HepG2 (cell line): ENCODE measurements at regions not wholly inside any gene's neighbourhood (a gene's known extent, or its start where the extent isn't known, plus 50 kb on each side); places are given as distances from the start of the nearest gene placed in this dataset.

Source experiments
- ATAC-seq: fragments of 200-7000 bp; cut with Tn5 transposase; 3 replicates; pipeline ENCODE4 v1.9.1; 2020; ENCODE audit warnings: mild to moderate bottlenecking, moderate library complexity
- BruUV-seq: library from RNA; stranded (reverse); fragments of 400-500 nt; replicated peaks from 2 replicates; lab custom pipeline; 2021; lab: Mats Ljungman, UMichigan
- CTCF ChIA-PET: fragments of 300-600 bp; formaldehyde crosslinking; extraction: SDS; loops from one replicate; lab custom pipeline; 2021; ENCODE audit warnings: low total read pairs, inconsistent platforms, low intra/inter-chr PET ratio; lab: Yijun Ruan, JAX
- POLR2A ChIA-PET: fragments of 350-600 bp; sonication (Branson Sonifier 250); formaldehyde crosslinking; loops from one replicate; lab custom pipeline; 2020; ENCODE audit warnings: antibody characterized with exemption, inconsistent platforms; lab: Yijun Ruan, JAX
- DNase-seq: peaks from one replicate; pipeline ENCODE4 v3.0.0-alpha.2; 2015; ENCODE audit warnings: low spot score
- FAIRE-seq: peaks from 3 replicates; lab custom pipeline; 2011; peaks lifted over from hg19 to GRCh38; lab: Jason Lieb, UNC
- H2AFZ ChIP-seq: one replicate; pipeline ENCODE4 v1.6.1; 2011; ENCODE audit warnings: low read length, inconsistent platforms
- H3K27ac ChIP-seq: fragments of 300-600 bp; 3 replicates; pipeline ENCODE4 v1.8.0; 2011; ENCODE audit warnings: mixed run types, mild to moderate bottlenecking, mixed read lengths, low read length, inconsistent platforms; ENCODE audit not compliant: insufficient read depth; ENCODE audit errors: extremely low read length
- H3K27me3 ChIP-seq, 2 experiments: fragments of 200-600 bp in 1 of 2; 2 replicates in 1 of 2; 3 replicates in 1 of 2; pipeline versions ENCODE4 v1.6.0 to v1.8.0; 2011; ENCODE audit warnings: low read length in 2 of 2, mild to moderate bottlenecking in 2 of 2, moderate library complexity in 2 of 2, inconsistent platforms in 1 of 2; ENCODE audit not compliant: insufficient read depth in 2 of 2, control insufficient read depth in 1 of 2
- H3K36me3 ChIP-seq, 2 experiments: fragments of 200-600 bp in 1 of 2; replicated peaks in 1 of 2; 2 replicates in 1 of 2; 3 replicates in 1 of 2; pipeline versions ENCODE4 v1.5.1 to v1.8.0; 2011; ENCODE audit warnings: low read length in 2 of 2, inconsistent platforms in 1 of 2; ENCODE audit not compliant: insufficient read depth in 2 of 2, control insufficient read depth in 1 of 2
- H3K4me1 ChIP-seq: 2 replicates; pipeline ENCODE4 v1.5.1; 2012; ENCODE audit warnings: low read length, inconsistent platforms; ENCODE audit not compliant: insufficient read depth
- H3K4me2 ChIP-seq: 2 replicates; pipeline ENCODE4 v1.6.0; 2011; ENCODE audit warnings: low read depth, low read length, inconsistent platforms
- H3K4me3 ChIP-seq, 3 experiments: fragments of 200-600 bp in 1 of 3; sonication (generic), shearing (Covaris generic) in 1 of 3; replicated peaks in 1 of 3; 2 replicates each; pipeline ENCODE4 v1.5.1; 2011 to 2016; ENCODE audit warnings: low read length in 3 of 3, inconsistent platforms in 2 of 3, low read depth in 2 of 3, mild to moderate bottlenecking in 2 of 3, control low read depth in 1 of 3, mixed read lengths in 1 of 3; ENCODE audit not compliant: insufficient read depth in 1 of 3
- H3K79me2 ChIP-seq: one replicate; pipeline ENCODE4 v1.6.1; 2011; ENCODE audit warnings: low read length, inconsistent platforms; ENCODE audit not compliant: insufficient read depth
- H3K9ac ChIP-seq: 2 replicates; pipeline ENCODE4 v1.6.0; 2011; ENCODE audit warnings: mild to moderate bottlenecking, low read depth, low read length, inconsistent platforms; ENCODE audit not compliant: insufficient read depth
- H3K9me3 ChIP-seq: 2 replicates; pipeline ENCODE4 v1.5.1; 2012; ENCODE audit warnings: mild to moderate bottlenecking, low read length
- H4K20me1 ChIP-seq: 2 replicates; pipeline ENCODE4 v1.6.0; 2011; ENCODE audit warnings: inconsistent platforms, mild to moderate bottlenecking, low read length, moderate library complexity; ENCODE audit not compliant: insufficient read depth
- FOXA3 ChIP-seq: IDR thresholded peaks from 2 replicates; pipeline ENCODE4 v1.6.1; 2016; ENCODE audit warnings: missing genetic modification reagents, missing compliant biosample characterization
- FOXC1 ChIP-seq: sonication (generic); formaldehyde crosslinking; IDR thresholded peaks from 2 replicates; pipeline ENCODE4 v1.8.0; 2022; ENCODE audit warnings: mild to moderate bottlenecking, missing genetic modification reagents, borderline replicate concordance
- KDM5B ChIP-seq: sonication (generic); formaldehyde crosslinking; IDR thresholded peaks from 2 replicates; pipeline ENCODE4 v1.4.0; 2020; ENCODE audit warnings: missing genetic modification reagents, mild to moderate bottlenecking, borderline replicate concordance
- MAFG ChIP-seq: sonication (generic); formaldehyde crosslinking; IDR thresholded peaks from 2 replicates; pipeline ENCODE4 v1.5.1; 2020; ENCODE audit warnings: mild to moderate bottlenecking, missing genetic modification reagents
- ZNF232 ChIP-seq: sonication (generic); formaldehyde crosslinking; IDR thresholded peaks from 2 replicates; pipeline ENCODE4 v1.4.0; 2020; ENCODE audit warnings: missing genetic modification reagents, borderline replicate concordance
- ZNF44 ChIP-seq: sonication (generic); formaldehyde crosslinking; IDR thresholded peaks from 2 replicates; pipeline ENCODE4 v1.5.1; 2020; ENCODE audit warnings: mild to moderate bottlenecking, missing genetic modification reagents
- ZNF619 ChIP-seq: sonication (generic); formaldehyde crosslinking; IDR thresholded peaks from 2 replicates; pipeline ENCODE4 v1.4.0; 2020; ENCODE audit warnings: mild to moderate bottlenecking, missing genetic modification reagents
- ZNF776 ChIP-seq: sonication (generic); formaldehyde crosslinking; IDR thresholded peaks from 2 replicates; pipeline ENCODE4 v1.4.0; 2020; ENCODE audit warnings: mild to moderate bottlenecking, missing genetic modification reagents
- ZNF841 ChIP-seq: sonication (generic); formaldehyde crosslinking; IDR thresholded peaks from 2 replicates; pipeline ENCODE4 v1.8.1; 2023; ENCODE audit warnings: missing genetic modification reagents, borderline replicate concordance
- WGBS: methylation state at CpG from one replicate; pipeline ENCODE4 v1.1.6; 2017; ENCODE audit warnings: low lambda C conversion rate; 5-methylcytosine and 5-hydroxymethylcytosine counted together
- in situ Hi-C: cut with HindIII; loops from 2 replicates; pipeline ENCODE4 v1.10.0; 2017; ENCODE audit warnings: low pct_unique_long_range_greater_than_20kb; ENCODE audit not compliant: extremely low pct_ligation_motif_present
- intact Hi-C: fragments of 100-400 bp; cut with micrococcal nuclease; formaldehyde crosslinking; loops from one replicate; pipeline ENCODE4 v1.10.0; 2022; ENCODE audit not compliant: unreplicated experiment
- TF ChIP-seq, protein P1 (sequence below): sonication (generic); formaldehyde crosslinking; IDR thresholded peaks from 2 replicates; pipeline ENCODE4 v1.8.1; 2023; ENCODE audit warnings: missing genetic modification reagents, inconsistent platforms, borderline replicate concordance

GRCh38 chr3:17980863-17981262, 238.4 kb upstream of the TBC1D5 start:
- FAIRE-seq: no peak
- no peak overlapping the region for H3K4me2 ChIP-seq
- POLR2A ChIA-PET: no interaction called here
- 2% methylated on average over 2 of the region's 2 CpGs for WGBS
- H2AFZ ChIP-seq: no peak overlapping the region
- H3K27ac ChIP-seq: no peak overlapping the region
- in situ Hi-C loops: no loop called here
- CTCF ChIA-PET: no interaction called here
- peaks cover 0 to 9% of the 10 kb centered on the region in 2 experiments; a peak in 1 of 5 replicates for H3K27me3 ChIP-seq
- no peaks in the 10 kb centered on the region for H3K9me3 ChIP-seq
- DNase-seq: no peak
- intact Hi-C loops: no loop called here
- H4K20me1 ChIP-seq: no peaks in the 10 kb centered on the region
- BruUV-seq: no TSS peak
- no peaks in the 10 kb centered on the region for H3K79me2 ChIP-seq
- no peak overlapping the region for H3K9ac ChIP-seq
- no peaks in the 10 kb centered on the region for H3K36me3 ChIP-seq
- H3K4me3 ChIP-seq: no peak overlapping the region
- no peak for ATAC-seq
- TF ChIP-seq ZNF44 (CRISPR knock-in tag): no peak
- TF ChIP-seq, protein P1, sequence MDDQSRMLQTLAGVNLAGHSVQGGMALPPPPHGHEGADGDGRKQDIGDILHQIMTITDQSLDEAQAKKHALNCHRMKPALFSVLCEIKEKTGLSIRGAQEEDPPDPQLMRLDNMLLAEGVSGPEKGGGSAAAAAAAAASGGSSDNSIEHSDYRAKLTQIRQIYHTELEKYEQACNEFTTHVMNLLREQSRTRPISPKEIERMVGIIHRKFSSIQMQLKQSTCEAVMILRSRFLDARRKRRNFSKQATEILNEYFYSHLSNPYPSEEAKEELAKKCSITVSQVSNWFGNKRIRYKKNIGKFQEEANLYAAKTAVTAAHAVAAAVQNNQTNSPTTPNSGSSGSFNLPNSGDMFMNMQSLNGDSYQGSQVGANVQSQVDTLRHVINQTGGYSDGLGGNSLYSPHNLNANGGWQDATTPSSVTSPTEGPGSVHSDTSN (CRISPR knock-in tag): no peak
- no peak for TF ChIP-seq ZNF776 (CRISPR knock-in tag)
- no peak for TF ChIP-seq ZNF232 (CRISPR knock-in tag)
- TF ChIP-seq ZNF841 (CRISPR knock-in tag): no peak
- no peak for TF ChIP-seq FOXC1 (CRISPR knock-in tag)
- TF ChIP-seq FOXA3: no peak
- no peak for TF ChIP-seq ZNF619 (CRISPR knock-in tag)
- no peak for TF ChIP-seq MAFG (CRISPR knock-in tag)
- TF ChIP-seq KDM5B (CRISPR knock-in tag): no peak
- no peaks in the 10 kb centered on the region for H3K4me1 ChIP-seq
